Psoas muscle (tissue), 7 donors: ENCODE measurements at regions not wholly inside any gene's neighbourhood (a gene's known extent, or its start where the extent isn't known, plus 50 kb on each side); places are given as distances from the start of the nearest gene placed in this dataset.

Experiments used
- ATAC-seq, 4 donors: fragments of 200-7000 bp; cut with Tn5 transposase; one replicate each; pipeline ENCODE4 v1.9.1; 2020; ENCODE audit warnings: moderate library complexity in 3 of 4, mild to moderate bottlenecking in 2 of 4
- DNase-seq, 2 donors: peaks; one replicate each; pipeline ENCODE4 v3.0.0-alpha.2; 2020
- H3K27ac ChIP-seq: fragments of 200-600 bp; one replicate; pipeline ENCODE4 v1.8.0; 2022
- H3K27me3 ChIP-seq, 3 donors: fragments of 200-600 bp in 1 of 3; one replicate each; pipeline versions ENCODE4 v1.6.1 to v1.8.0; 2013 to 2022; ENCODE audit warnings: low read length in 2 of 3, mild to moderate bottlenecking in 2 of 3, moderate library complexity in 1 of 3; ENCODE audit not compliant: insufficient read depth in 3 of 3
- H3K36me3 ChIP-seq, 2 donors: fragments of 200-600 bp in 1 of 2; one replicate each; pipeline versions ENCODE4 v1.6.1 to v1.8.0; 2013 to 2022; ENCODE audit warnings: low read depth in 1 of 2, mild to moderate bottlenecking in 1 of 2, moderate library complexity in 1 of 2; ENCODE audit not compliant: insufficient read depth in 1 of 2
- H3K4me1 ChIP-seq: fragments of 200-600 bp; one replicate; pipeline ENCODE4 v1.8.0; 2022
- H3K4me3 ChIP-seq: fragments of 200-600 bp; one replicate; pipeline ENCODE4 v1.8.0; 2022; ENCODE audit warnings: mild to moderate bottlenecking
- H3K9me3 ChIP-seq: fragments of 200-600 bp; one replicate; pipeline ENCODE4 v1.8.0; 2022
- CTCF ChIP-seq: fragments of 200-600 bp; IDR thresholded peaks from one replicate; pipeline ENCODE4 v1.8.0; 2022; ENCODE audit warnings: antibody characterized with exemption
- WGBS, 3 donors: extraction: QIAGEN DNeasy Blood & Tissue Kit; methylation state at CpG; one replicate each; pipeline versions ENCODE4 v1.1.6 to v1.1.7; 2013; 5-methylcytosine and 5-hydroxymethylcytosine counted together
- intact Hi-C, 2 donors: fragments of 100-400 bp; cut with DNase I; formaldehyde crosslinking; loops; one replicate each; pipeline versions ENCODE4 v1.11.0 to v1.14.2; 2022
- donor health status: healthy with polysubstance abuse.
- donor health status: DM: no; HTN: no; CAD: no; lungs with moderate emphysema.
- donor health status: Bipolar disorder and iron deficiency.
- donor health status: healthy.
- donor health status: DM: yes; HTN: yes; CAD: no.
- donor health status: DM: no; HTN: no; CAD: no.
- donor health status: DM: yes; HTN: yes; CAD: no.

- intact Hi-C loops = no loop called here
- 67 to 77% (median 74%) methylated on average over 12 of the region's 12 CpGs for WGBS, 3 donors
- no peaks in the 10 kb centered on the region for H3K27me3 ChIP-seq
Measured at GRCh38 chr4:186481998-186482790, 73.2 kb downstream of the MTNR1A start.

GRCh38 chr4:186475202-186475601 lies 80.2 kb downstream of the MTNR1A start:
- DNase-seq (no peak), ATAC-seq (no peak)
- Histone ChIP-seq H3K9me3 (no peaks in the 10 kb centered on the region), H3K27ac (no peak overlapping the region), H3K4me1 (no peaks in the 10 kb centered on the region), H3K4me3 (no peak overlapping the region), H3K36me3 (no peaks in the 10 kb centered on the region), H3K27me3 (no peaks in the 10 kb centered on the region)
- TF ChIP-seq CTCF = no peak
- intact Hi-C loops = no loop called here
- 63 to 81% (median 71%) methylated on average over 1 of the region's 1 CpG for WGBS, 3 donors

More at GRCh38 chr4:186481998-186482790, 73.2 kb downstream of the MTNR1A start:
- Histone ChIP-seq H3K27ac (no peak overlapping the region), H3K4me3 (no peak overlapping the region), H3K4me1 (no peaks in the 10 kb centered on the region), H3K9me3 (no peaks in the 10 kb centered on the region), H3K36me3 (no peaks in the 10 kb centered on the region)
- DNase-seq (no peak), ATAC-seq (no peak)
- TF ChIP-seq CTCF = no peak

- Histone ChIP-seq H3K36me3 (no peaks in the 10 kb centered on the region), H3K4me1 (no peaks in the 10 kb centered on the region), H3K27ac (no peak overlapping the region), H3K9me3 (no peaks in the 10 kb centered on the region), H3K4me3 (no peak overlapping the region), H3K27me3 (no peaks in the 10 kb centered on the region)
- DNase-seq (no peak), ATAC-seq (no peak)
- 38 to 66% (median 57%) methylated on average over 6 of the region's 6 CpGs for WGBS, 3 donors
- intact Hi-C loops = no loop called here
- no peak for TF ChIP-seq CTCF
Measured at GRCh38 chr4:186473933-186474332, 81.4 kb downstream of the MTNR1A start.

GRCh38 chr4:186472948-186473347 lies 82.4 kb downstream of the MTNR1A start:
- Histone ChIP-seq H3K27me3 (no peaks in the 10 kb centered on the region), H3K4me1 (no peaks in the 10 kb centered on the region), H3K9me3 (no peaks in the 10 kb centered on the region), H3K27ac (no peak overlapping the region), H3K4me3 (no peak overlapping the region), H3K36me3 (no peaks in the 10 kb centered on the region)
- intact Hi-C loops = no loop called here
- TF ChIP-seq CTCF = peak; percentile 27
- WGBS, 3 donors = 2 to 5% (median 5%) methylated on average over 4 of the region's 4 CpGs
- DNase-seq (no peak), ATAC-seq (no peak)

- Histone ChIP-seq H3K9me3 (no peaks in the 10 kb centered on the region), H3K36me3 (no peaks in the 10 kb centered on the region), H3K27ac (no peak overlapping the region), H3K27me3 (no peaks in the 10 kb centered on the region), H3K4me3 (no peak overlapping the region), H3K4me1 (no peaks in the 10 kb centered on the region)
- WGBS, 3 donors = 64 to 75% (median 73%) methylated on average over 3 of the region's 3 CpGs
- ATAC-seq (no peak), DNase-seq (no peak)
- TF ChIP-seq CTCF = no peak
- intact Hi-C loops = no loop called here
Measured at GRCh38 chr4:186471441-186471840, 83.9 kb downstream of the MTNR1A start.
